Left ventricle myocardium inferior (tissue), 1 donor: ENCODE measurements at regions not wholly inside any gene's neighbourhood (a gene's known extent, or its start where the extent isn't known, plus 50 kb on each side); places are given as distances from the start of the nearest gene placed in this dataset.
A peak's percentile ranks its signal among the peaks of the same experiment; 100 is the strongest.

Source experiments
- DNase-seq: peaks from one replicate; pipeline ENCODE4 v3.0.0-alpha.2; 2020
- H3K27ac ChIP-seq: fragments of 200-600 bp; replicated peaks from 2 replicates; pipeline ENCODE4 v1.8.0; 2021
- H3K27me3 ChIP-seq: fragments of 200-600 bp; 2 replicates; pipeline ENCODE4 v1.8.0; 2021; ENCODE audit warnings: low read depth
- H3K36me3 ChIP-seq: fragments of 200-600 bp; 2 replicates; pipeline ENCODE4 v1.8.0; 2021
- H3K4me1 ChIP-seq: fragments of 200-600 bp; 2 replicates; pipeline ENCODE4 v1.8.0; 2021
- H3K4me3 ChIP-seq: fragments of 200-600 bp; 2 replicates; pipeline ENCODE4 v1.8.0; 2021; ENCODE audit warnings: mild to moderate bottlenecking, moderate library complexity
- H3K9me3 ChIP-seq: fragments of 200-600 bp; replicated peaks from 2 replicates; pipeline ENCODE4 v1.8.0; 2021
- CTCF ChIP-seq: fragments of 200-600 bp; IDR thresholded peaks from 2 replicates; pipeline ENCODE4 v1.8.0; 2021; ENCODE audit warnings: antibody characterized with exemption, mild to moderate bottlenecking, borderline replicate concordance
- intact Hi-C: fragments of 100-400 bp; cut with micrococcal nuclease; formaldehyde crosslinking; loops from one replicate; pipeline ENCODE4 v1.11.0; 2022
- donor health status: DM: no; HTN: yes; CAD: no; lungs with severe emphysema.

- no peak for TF ChIP-seq CTCF
- intact Hi-C loops = no loop called here
- no peak for DNase-seq
- H3K36me3 ChIP-seq = no peaks in the 10 kb centered on the region
- no peak overlapping the region for H3K4me3 ChIP-seq
- no peak overlapping the region for H3K27ac ChIP-seq
- H3K9me3 ChIP-seq = no peaks in the 10 kb centered on the region
- no peaks in the 10 kb centered on the region for H3K4me1 ChIP-seq
- H3K27me3 ChIP-seq = peaks cover 58% of the 10 kb centered on the region
Observed at GRCh38 chr15:69518806-69519205, 66.2 kb downstream of the RPLP1 start.

GRCh38 chr15:69520067-69520466, 67.4 kb downstream of the RPLP1 start:
- no peak for DNase-seq
- Histone ChIP-seq H3K27ac (no peak overlapping the region), H3K9me3 (no peaks in the 10 kb centered on the region), H3K36me3 (no peaks in the 10 kb centered on the region), H3K27me3 (peaks cover 51% of the 10 kb centered on the region), H3K4me3 (no peak overlapping the region), H3K4me1 (no peaks in the 10 kb centered on the region)
- TF ChIP-seq CTCF = no peak
- intact Hi-C loops = no loop called here

GRCh38 chr15:69522361-69522760, 69.7 kb downstream of the RPLP1 start:
- intact Hi-C loops = no loop called here
- no peak overlapping the region for H3K27ac ChIP-seq
- no peak for DNase-seq
- H3K36me3 ChIP-seq = no peaks in the 10 kb centered on the region
- peaks cover 3% of the 10 kb centered on the region for H3K9me3 ChIP-seq
- peaks cover 32% of the 10 kb centered on the region for H3K27me3 ChIP-seq
- H3K4me3 ChIP-seq = no peak overlapping the region
- no peak for TF ChIP-seq CTCF
- no peaks in the 10 kb centered on the region for H3K4me1 ChIP-seq

- peak; percentile 69 for TF ChIP-seq CTCF
- H3K36me3 ChIP-seq = no peaks in the 10 kb centered on the region
- H3K9me3 ChIP-seq = peaks cover 3% of the 10 kb centered on the region
- intact Hi-C loops = no loop called here
- peaks cover 29% of the 10 kb centered on the region for H3K27me3 ChIP-seq
- H3K4me1 ChIP-seq = no peaks in the 10 kb centered on the region
- H3K4me3 ChIP-seq = no peak overlapping the region
- peak; percentile 64 for DNase-seq
- peak overlapping the region; percentile 7 for H3K27ac ChIP-seq
Observed at GRCh38 chr15:69523010-69524001, 70.7 kb downstream of the RPLP1 start.

- H3K4me1 ChIP-seq = no peaks in the 10 kb centered on the region
- peak overlapping the region; percentile 7 for H3K27ac ChIP-seq
- intact Hi-C loops = no loop called here
- no peak for DNase-seq
- peaks cover 26% of the 10 kb centered on the region for H3K27me3 ChIP-seq
- H3K36me3 ChIP-seq = no peaks in the 10 kb centered on the region
- peaks cover 3% of the 10 kb centered on the region for H3K9me3 ChIP-seq
- no peak overlapping the region for H3K4me3 ChIP-seq
- no peak for TF ChIP-seq CTCF
Observed at GRCh38 chr15:69524296-69524695, 71.7 kb downstream of the RPLP1 start.
